ENCODE measurements at regions not wholly inside any gene's neighbourhood (a gene's known extent, or its start where the extent isn't known, plus 50 kb on each side); places are given as distances from the start of the nearest gene placed in this dataset.
"Not testable (repeated sequence)": the region's sequence is repeated elsewhere in the genome, so short reads cannot be mapped to it uniquely, and the experiment has no call there.

- H3K4me3 ChIP-seq (ENCODE audit: low read depth, low read length): not testable (repeated sequence)
Measured at GRCh38 chrX:134045372-134045771, 60.0 kb upstream of the GPC3 start.

GRCh38 chrX:134067107-134067506 is 81.7 kb upstream of the GPC3 start:
- H3K4me3 ChIP-seq (ENCODE audit: low read depth, low read length): not testable (repeated sequence)

- not testable (repeated sequence) for H3K4me3 ChIP-seq (ENCODE audit: low read depth, low read length)
Measured at GRCh38 chrX:134071899-134072298, 86.5 kb upstream of the GPC3 start.

GRCh38 chrX:134073341-134073740 is 87.9 kb upstream of the GPC3 start:
- no peak for TF ChIP-seq CTCF (IDR thresholded peaks at IDR 0.05; ENCODE audit: borderline replicate concordance, insufficient read depth, low read depth, low read length)
- no peak overlapping the region for H3K4me3 ChIP-seq (ENCODE audit: low read depth, low read length)

GRCh38 chrX:134074151-134074550 is 88.8 kb upstream of the GPC3 start:
- H3K4me3 ChIP-seq (ENCODE audit: low read depth, low read length): no peak overlapping the region
- TF ChIP-seq CTCF (IDR thresholded peaks at IDR 0.05; ENCODE audit: borderline replicate concordance, insufficient read depth, low read depth, low read length): no peak

- no peak overlapping the region for H3K4me3 ChIP-seq (ENCODE audit: low read depth, low read length)
- TF ChIP-seq CTCF (IDR thresholded peaks at IDR 0.05; ENCODE audit: borderline replicate concordance, insufficient read depth, low read depth, low read length): no peak
Measured at GRCh38 chrX:134075894-134076718, 90.7 kb upstream of the GPC3 start.

GRCh38 chrX:134095366-134095765 is 110.0 kb upstream of the GPC3 start:
- H3K4me3 ChIP-seq (ENCODE audit: low read depth, low read length): no peak overlapping the region

GRCh38 chrX:134101636-134102035 is 116.2 kb upstream of the GPC3 start:
- TF ChIP-seq CTCF (IDR thresholded peaks at IDR 0.05; ENCODE audit: borderline replicate concordance, insufficient read depth, low read depth, low read length): no peak

More at GRCh38 chrX:134095366-134095765, 110.0 kb upstream of the GPC3 start:
- no peak for TF ChIP-seq CTCF (IDR thresholded peaks at IDR 0.05; ENCODE audit: borderline replicate concordance, insufficient read depth, low read depth, low read length)

GRCh38 chrX:134115270-134115669 is 121.7 kb upstream of the CCDC160 start:
- H3K4me3 ChIP-seq (ENCODE audit: low read depth, low read length): no peak overlapping the region
- no peak for TF ChIP-seq CTCF (IDR thresholded peaks at IDR 0.05; ENCODE audit: borderline replicate concordance, insufficient read depth, low read depth, low read length)

More at GRCh38 chrX:134101636-134102035, 116.2 kb upstream of the GPC3 start:
- H3K4me3 ChIP-seq (ENCODE audit: low read depth, low read length): no peak overlapping the region
